IMR-90 (cell line): ENCODE measurements at regions not wholly inside any gene's neighbourhood (a gene's known extent, or its start where the extent isn't known, plus 50 kb on each side); places are given as distances from the start of the nearest gene placed in this dataset.

Source experiments
- ATAC-seq: fragments of 200-7000 bp; cut with Tn5 transposase; 2 replicates; pipeline ENCODE4 v1.9.1; 2020; ENCODE audit warnings: low read depth, mild to moderate bottlenecking, moderate library complexity
- BruUV-seq: library from RNA; stranded (reverse); fragments of 400-500 nt; replicated peaks from 2 replicates; lab custom pipeline; 2021; lab: Mats Ljungman, UMichigan
- CTCF ChIA-PET: fragments of 300-600 bp; formaldehyde crosslinking; extraction: SDS; loops from one replicate; lab custom pipeline; 2021; ENCODE audit warnings: antibody characterized with exemption; lab: Yijun Ruan, JAX
- POLR2A ChIA-PET: fragments of 300-600 bp; sonication (Branson Sonifier 250); formaldehyde crosslinking; loops from one replicate; lab custom pipeline; 2022; ENCODE audit warnings: antibody characterized with exemption; ENCODE audit not compliant: unreplicated experiment; lab: Charles Lee
- DNase-seq: peaks from one replicate; pipeline ENCODE4 v3.0.0; 2013
- H2AFZ ChIP-seq: replicated peaks from 2 replicates; pipeline ENCODE3; 2013; ENCODE audit warnings: low read length, mild to moderate bottlenecking; ENCODE audit not compliant: poor library complexity
- H2AK5ac ChIP-seq: 2 replicates; pipeline ENCODE4 v1.6.1; 2013; ENCODE audit warnings: low read depth, low read length, inconsistent platforms
- H2AK9ac ChIP-seq: replicated peaks from 2 replicates; pipeline ENCODE3; 2013; ENCODE audit warnings: mild to moderate bottlenecking, low read depth, low read length, moderate library complexity; ENCODE audit not compliant: poor library complexity
- H2BK120ac ChIP-seq: 2 replicates; pipeline ENCODE4 v1.6.1; 2013; ENCODE audit warnings: low read depth, low read length, inconsistent platforms
- H2BK15ac ChIP-seq: 3 replicates; pipeline ENCODE4 v1.6.1; 2013; ENCODE audit warnings: low read depth, low read length, inconsistent platforms
- H2BK20ac ChIP-seq: 2 replicates; pipeline ENCODE4 v1.6.1; 2013; ENCODE audit warnings: low read depth, mild to moderate bottlenecking, inconsistent platforms, low read length, moderate library complexity
- H2BK5ac ChIP-seq: 2 replicates; pipeline ENCODE4 v1.6.1; 2013; ENCODE audit warnings: mild to moderate bottlenecking, low read depth, low read length, inconsistent platforms; ENCODE audit not compliant: poor library complexity, severe bottlenecking
- H3K14ac ChIP-seq: replicated peaks from 2 replicates; pipeline ENCODE4 v1.6.1; 2013; ENCODE audit warnings: low read depth, low read length, inconsistent platforms
- H3K18ac ChIP-seq: 2 replicates; pipeline ENCODE4 v1.6.1; 2013; ENCODE audit warnings: low read depth, low read length, control low read depth
- H3K23ac ChIP-seq: 2 replicates; pipeline ENCODE4 v1.6.1; 2013; ENCODE audit warnings: low read depth, low read length, inconsistent platforms
- H3K27ac ChIP-seq: 2 replicates; pipeline ENCODE4 v1.5.1; 2013; ENCODE audit warnings: mild to moderate bottlenecking, control low read depth, low read length; ENCODE audit not compliant: insufficient read depth
- H3K27me3 ChIP-seq: 2 replicates; pipeline ENCODE4 v1.6.1; 2013; ENCODE audit warnings: low read length; ENCODE audit not compliant: control insufficient read depth, insufficient read depth
- H3K36me3 ChIP-seq: 2 replicates; pipeline ENCODE4 v1.6.1; 2013; ENCODE audit warnings: low read length, mixed read lengths; ENCODE audit not compliant: control insufficient read depth, insufficient read depth
- H3K4ac ChIP-seq: 2 replicates; pipeline ENCODE4 v1.6.1; 2013; ENCODE audit warnings: low read depth, low read length, inconsistent platforms
- H3K4me1 ChIP-seq: 2 replicates; pipeline ENCODE4 v1.6.1; 2013; ENCODE audit warnings: low read length, mixed read lengths; ENCODE audit not compliant: control insufficient read depth, insufficient read depth
- H3K4me2 ChIP-seq: 2 replicates; pipeline ENCODE4 v1.6.1; 2013; ENCODE audit warnings: low read depth, mild to moderate bottlenecking, control low read depth, low read length, moderate library complexity
- H3K4me3 ChIP-seq: 2 replicates; pipeline ENCODE4 v1.5.1; 2013; ENCODE audit warnings: low read depth, mild to moderate bottlenecking, control low read depth, low read length, moderate library complexity; ENCODE audit not compliant: insufficient read depth
- H3K56ac ChIP-seq: 2 replicates; pipeline ENCODE4 v1.6.1; 2013; ENCODE audit warnings: low read length, inconsistent platforms; ENCODE audit not compliant: insufficient read depth; ENCODE audit errors: extremely low read depth
- H3K79me1 ChIP-seq, 2 experiments: 2 replicates each; pipeline ENCODE4 v1.6.1; 2013; ENCODE audit warnings: low read length in 2 of 2, inconsistent platforms in 1 of 2, low read depth in 1 of 2
- H3K9ac ChIP-seq: 2 replicates; pipeline ENCODE4 v1.6.1; 2013; ENCODE audit warnings: low read depth, low read length, control low read depth
- H3K9me1 ChIP-seq: 2 replicates; pipeline ENCODE4 v1.6.1; 2013; ENCODE audit warnings: low read length, inconsistent platforms; ENCODE audit not compliant: insufficient read depth
- H3K9me3 ChIP-seq: 2 replicates; pipeline ENCODE4 v1.6.1; 2013; ENCODE audit warnings: low read length; ENCODE audit not compliant: control insufficient read depth, insufficient read depth
- H4K20me1 ChIP-seq: 2 replicates; pipeline ENCODE4 v1.6.1; 2013; ENCODE audit warnings: low read length, inconsistent platforms; ENCODE audit not compliant: insufficient read depth
- H4K5ac ChIP-seq: 2 replicates; pipeline ENCODE4 v1.6.1; 2013; ENCODE audit warnings: mild to moderate bottlenecking, low read depth, low read length, control low read depth
- H4K8ac ChIP-seq, 2 experiments: 2 replicates each; pipeline ENCODE4 v1.6.1; 2013; ENCODE audit warnings: low read depth in 2 of 2, low read length in 2 of 2, control low read depth in 1 of 2, inconsistent platforms in 1 of 2
- H4K91ac ChIP-seq: 2 replicates; pipeline ENCODE4 v1.6.1; 2013; ENCODE audit warnings: low read depth, low read length, inconsistent platforms; ENCODE audit not compliant: insufficient read depth
- BHLHE40 ChIP-seq: fragments of 150-350 bp; IDR thresholded peaks from 2 replicates; pipeline ENCODE4 v1.6.1; 2016; ENCODE audit warnings: mild to moderate bottlenecking, low read depth, low read length
- CEBPB ChIP-seq: IDR thresholded peaks from 2 replicates; pipeline ENCODE4 v1.6.1; 2012; ENCODE audit warnings: low read depth, low read length, improper control_type of control experiment
- MAFK ChIP-seq: IDR thresholded peaks from 2 replicates; pipeline ENCODE4 v1.6.1; 2012; ENCODE audit warnings: low read depth, low read length, improper control_type of control experiment
- MXI1 ChIP-seq: IDR thresholded peaks from 2 replicates; pipeline ENCODE4 v1.6.1; 2012; ENCODE audit warnings: low read depth, mild to moderate bottlenecking, low read length, moderate library complexity, borderline replicate concordance
- NFE2L2 ChIP-seq: fragments of 150-350 bp; IDR thresholded peaks from 2 replicates; pipeline ENCODE4 v1.6.1; 2016; ENCODE audit warnings: low read depth, mild to moderate bottlenecking, low read length
- POLR2A ChIP-seq: IDR thresholded peaks from 2 replicates; pipeline ENCODE4 v1.6.1; 2012; ENCODE audit warnings: mild to moderate bottlenecking, low read depth, low read length
- SMC3 ChIP-seq: fragments of 150-350 bp; IDR thresholded peaks from 2 replicates; pipeline ENCODE4 v1.6.1; 2016; ENCODE audit warnings: low read depth, mild to moderate bottlenecking, antibody characterized with exemption, low read length, moderate library complexity
- WGBS, 2 experiments: methylation state at CpG; one replicate each; pipeline versions ENCODE4 v1.1.5 to v1.1.7; 2013; ENCODE audit warnings: missing lambda C conversion rate in 2 of 2; ENCODE audit not compliant: insufficient read length in 1 of 2; ENCODE audit errors: extremely low coverage in 2 of 2; 5-methylcytosine and 5-hydroxymethylcytosine counted together
- dilution Hi-C: fragments of 300-500 bp; cut with HindIII; formaldehyde crosslinking; loops from one replicate; pipeline ENCODE4 v1.14.3; 2018; ENCODE audit warnings: low sequenced_read_pairs; ENCODE audit not compliant: unreplicated experiment
- in situ Hi-C: fragments of 300-500 bp; cut with MboI; formaldehyde crosslinking; loops from 3 replicates; pipeline ENCODE4 v1.14.3; 2019; ENCODE audit warnings: low sequenced_read_pairs, inconsistent platforms, mixed read lengths
- intact Hi-C: fragments of 100-400 bp; cut with micrococcal nuclease; formaldehyde crosslinking; loops from 2 replicates; pipeline ENCODE4 v1.10.0; 2022

DNA sequence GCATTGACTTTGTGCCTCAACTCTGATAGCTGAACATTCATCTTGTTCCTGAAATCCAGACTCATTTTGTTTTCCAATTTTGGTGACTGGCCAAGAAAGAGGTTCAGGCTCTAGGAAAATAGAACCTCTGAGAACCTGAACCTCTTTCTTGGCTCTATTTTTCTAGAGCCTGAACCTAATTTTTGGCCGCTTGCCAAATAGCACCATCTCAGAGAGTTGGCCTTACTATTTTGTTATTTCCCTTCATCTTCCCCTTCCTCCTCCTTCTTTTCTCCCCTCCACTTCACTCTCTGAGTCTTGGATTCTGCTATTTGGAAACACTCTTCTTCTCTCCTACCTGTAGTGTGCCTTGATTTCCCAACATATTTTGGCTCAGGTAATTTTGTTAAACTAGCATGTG is 114.4 kb upstream of the CNTN1 start:
- Histone ChIP-seq H3K4me3 (no peak overlapping the region), H4K20me1 (no peaks in the 10 kb centered on the region), H2AK5ac (no peak overlapping the region), H2AK9ac (no peak overlapping the region), H3K36me3 (no peaks in the 10 kb centered on the region), H3K4ac (no peak overlapping the region), H3K79me1 (no peaks in the 10 kb centered on the region), H4K5ac (no peak overlapping the region), H2BK20ac (no peak overlapping the region), H3K27me3 (no peaks in the 10 kb centered on the region), H3K23ac (no peak overlapping the region), H3K27ac (no peak overlapping the region), H2AFZ (no peak overlapping the region), H3K14ac (no peak overlapping the region), H2BK15ac (no peak overlapping the region), H2BK120ac (no peak overlapping the region), H4K8ac (no peak overlapping the region), H3K9me3 (peaks cover 10% of the 10 kb centered on the region), H2BK5ac (no peak overlapping the region), H3K4me2 (no peak overlapping the region), H3K4me1 (no peaks in the 10 kb centered on the region), H4K91ac (no peak overlapping the region), H3K9me1 (no peaks in the 10 kb centered on the region), H3K9ac (no peak overlapping the region), H3K18ac (no peak overlapping the region), H3K56ac (no peak overlapping the region)
- in situ Hi-C loops (no loop called here), intact Hi-C loops (no loop called here), dilution Hi-C loops (no loop called here)
- TF ChIP-seq BHLHE40 (no peak), MXI1 (no peak), POLR2A (no peak), MAFK (no peak), SMC3 (no peak), CEBPB (no peak), NFE2L2 (no peak)
- DNase-seq, result no peak
- no peak for ATAC-seq
- WGBS, 2 experiments, result no CpG with 5 or more reads among the region's 1 CpG
- no TSS peak for BruUV-seq
- ChIA-PET POLR2A (no interaction called here), CTCF (no interaction called here)
